Right ventricle myocardium superior (tissue), 1 donor: ENCODE measurements at regions not wholly inside any gene's neighbourhood (a gene's known extent, or its start where the extent isn't known, plus 50 kb on each side); places are given as distances from the start of the nearest gene placed in this dataset.

Source experiments
- ATAC-seq: fragments of 200-7000 bp; cut with Tn5 transposase; one replicate; pipeline ENCODE4 v1.9.1; 2020; ENCODE audit warnings: mild to moderate bottlenecking; ENCODE audit not compliant: poor library complexity
- DNase-seq: peaks from one replicate; pipeline ENCODE4 v3.0.0-alpha.2; 2020
- intact Hi-C: fragments of 100-400 bp; cut with DNase I; formaldehyde crosslinking; loops from one replicate; pipeline ENCODE4 v1.11.2; 2022
- donor health status: DM: no; HTN: yes; CAD: no; lungs with severe emphysema.

DNA sequence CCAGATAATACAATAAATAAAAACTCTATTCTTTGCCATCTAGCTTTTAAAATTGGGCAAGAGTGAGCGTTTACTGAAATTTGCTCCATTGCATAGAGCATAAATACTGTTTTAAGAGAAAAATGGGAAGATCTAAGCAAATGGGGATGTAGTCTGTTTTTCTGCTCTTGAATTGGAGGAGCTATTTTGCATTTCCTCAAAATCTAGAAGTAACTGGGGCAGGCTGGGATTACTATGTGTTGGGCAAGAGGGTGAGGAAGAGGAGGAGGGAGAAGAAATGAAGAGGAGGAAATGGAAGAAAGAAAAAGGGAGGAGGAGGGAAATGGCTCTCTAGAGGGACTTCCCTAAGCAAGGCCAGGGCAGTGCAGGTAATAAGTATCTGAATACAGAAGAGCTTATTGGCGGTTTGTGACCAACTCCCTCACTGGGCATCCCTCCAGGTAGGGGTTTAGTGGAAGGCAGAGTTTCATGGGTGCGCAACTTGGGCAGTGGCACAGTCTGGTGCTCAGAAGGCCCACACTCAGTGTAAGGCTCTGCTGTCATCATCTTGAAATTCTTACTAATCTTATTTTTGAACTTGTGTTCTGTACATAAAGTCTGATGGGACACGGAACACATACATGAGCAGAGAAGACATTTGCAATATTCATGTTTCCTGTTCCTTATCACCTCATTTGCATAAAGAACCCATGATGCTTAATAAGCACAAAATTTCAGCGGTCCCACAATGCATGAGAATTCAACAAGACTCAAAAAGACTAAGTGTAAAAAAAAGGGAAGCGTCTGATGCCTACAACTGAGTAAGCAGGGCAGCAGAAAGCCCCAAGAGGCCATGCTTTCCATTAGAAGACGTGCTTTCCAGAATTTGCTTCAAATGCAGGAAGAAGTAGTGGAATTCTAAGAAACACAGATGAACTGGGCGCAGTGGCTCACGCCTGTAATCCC, 116.9 kb downstream of the EVX1 start:
- no peak for DNase-seq
- no peak for ATAC-seq
- intact Hi-C loops, result no loop called here

DNA sequence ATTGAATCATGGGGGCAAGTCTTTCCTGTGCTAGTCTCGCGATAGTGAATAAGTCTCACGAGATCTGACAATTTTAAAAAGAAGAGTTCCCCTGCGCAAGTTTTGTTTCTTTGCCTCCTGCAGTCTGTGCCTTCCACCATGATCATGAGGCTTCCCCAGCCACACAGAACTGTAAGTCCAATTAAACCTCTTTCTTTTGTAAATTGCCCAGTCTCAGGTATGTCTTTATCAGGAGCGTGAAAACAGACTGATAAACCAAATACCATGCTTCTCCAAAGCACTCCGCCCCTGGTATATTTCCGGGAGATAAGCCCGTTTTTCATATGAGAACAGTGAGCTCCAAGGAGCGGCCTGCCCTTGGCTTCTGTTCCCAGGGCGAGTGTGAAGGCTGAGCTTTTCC, 118.9 kb downstream of the EVX1 start:
- DNase-seq (no peak), ATAC-seq (no peak)
- intact Hi-C loops, result no loop called here

DNA sequence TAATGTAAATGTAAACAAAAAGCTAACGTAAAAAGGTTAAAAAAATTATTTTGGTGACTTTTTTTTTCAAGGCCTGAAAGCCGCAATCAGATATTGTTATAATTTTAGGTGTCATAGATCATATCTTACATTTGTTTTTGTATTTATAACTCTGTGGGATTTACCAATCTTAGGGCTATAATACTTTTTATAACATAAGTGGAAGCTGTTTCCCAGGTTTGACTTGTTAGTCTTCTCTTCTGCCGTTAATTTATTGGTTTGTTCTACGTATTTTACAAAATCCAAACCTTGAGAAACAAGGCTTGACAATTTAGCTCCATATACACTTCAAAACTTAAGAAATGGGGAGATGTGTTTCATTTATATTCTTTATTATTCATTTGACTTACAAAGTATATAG, 119.4 kb downstream of the EVX1 start:
- ATAC-seq, result no peak
- intact Hi-C loops, result no loop called here
- DNase-seq, result no peak

DNA sequence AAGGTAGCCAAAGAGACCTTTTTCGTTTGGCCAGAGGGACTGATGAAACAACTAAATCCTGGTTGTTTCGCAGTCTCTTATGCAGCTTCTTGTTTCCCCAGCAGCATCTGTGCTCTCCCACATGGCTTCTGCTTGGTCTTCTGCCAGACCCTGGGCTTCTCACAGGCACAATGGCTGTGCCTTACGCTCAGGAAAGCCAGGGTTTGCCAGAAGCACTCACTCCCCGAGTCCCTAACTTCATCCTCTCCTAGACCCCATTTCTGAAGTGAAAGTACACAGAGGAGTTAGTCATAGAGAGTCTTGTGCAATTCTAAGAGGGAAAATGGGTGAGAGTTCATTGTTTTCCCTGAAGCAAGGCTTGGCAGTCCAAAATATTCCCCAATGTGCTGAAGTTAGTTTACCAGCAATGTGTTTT, 121.7 kb downstream of the EVX1 start:
- intact Hi-C loops, result no loop called here
- DNase-seq (peak; percentile 85), ATAC-seq (peak; percentile 94)

DNA sequence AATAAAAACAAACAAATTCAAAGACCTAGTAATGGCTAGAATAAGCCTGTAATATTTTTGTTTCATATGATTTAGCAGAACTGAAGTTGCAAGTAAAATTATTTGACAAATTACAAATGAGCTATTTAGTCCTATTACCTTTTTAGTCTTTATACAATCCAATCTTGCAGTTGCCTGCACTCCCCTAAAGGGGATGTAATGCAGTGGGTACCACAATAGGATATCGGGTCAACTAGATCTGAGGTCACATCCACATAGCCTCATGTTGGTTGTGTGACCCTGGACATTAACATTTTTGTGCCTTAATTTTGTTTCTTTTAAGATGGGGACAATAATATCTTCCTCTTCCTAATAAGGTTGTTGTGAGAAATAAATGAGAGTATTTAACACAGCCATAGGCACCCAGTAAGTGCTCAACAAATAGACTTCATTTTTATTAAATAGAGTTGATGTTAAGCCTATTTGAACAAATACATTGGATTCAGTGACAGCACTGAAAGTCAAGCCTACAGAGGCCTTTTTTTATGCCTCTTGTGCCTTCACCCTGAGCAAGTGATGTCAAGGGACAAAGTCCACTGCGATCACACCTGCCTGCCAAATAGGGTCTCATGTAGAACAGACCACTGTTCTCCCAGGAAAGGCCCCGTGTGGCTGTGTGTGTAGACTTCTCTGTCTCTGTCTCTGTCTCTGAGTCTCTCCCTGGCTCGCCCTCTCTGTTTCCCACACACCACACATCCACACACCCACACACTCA, 124.8 kb downstream of the EVX1 start:
- no peak for ATAC-seq
- intact Hi-C loops, result no loop called here
- DNase-seq, result no peak

DNA sequence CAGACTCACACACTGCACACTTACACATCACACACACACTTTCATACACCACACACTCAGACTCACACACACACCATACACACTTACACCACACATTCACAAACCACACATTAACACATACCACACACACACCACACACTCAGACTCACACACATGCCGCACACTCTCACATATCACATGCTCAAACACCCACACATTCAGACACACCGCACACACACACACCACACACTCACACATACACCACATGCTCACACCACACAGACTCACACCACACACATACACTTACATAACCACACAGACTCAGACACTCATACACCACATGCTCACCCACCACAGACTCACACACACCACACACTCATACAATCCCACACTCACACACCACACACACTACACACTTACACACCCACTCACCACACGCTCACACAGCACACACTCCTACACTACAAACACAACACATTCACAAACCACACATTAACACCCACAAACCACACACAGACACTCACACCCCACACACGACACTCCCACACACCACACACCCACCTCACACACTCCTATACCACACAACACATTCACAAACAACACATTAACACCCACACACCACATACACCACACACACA, 125.4 kb downstream of the EVX1 start:
- ATAC-seq (no peak), DNase-seq (no peak)
- intact Hi-C loops, result no loop called here

DNA sequence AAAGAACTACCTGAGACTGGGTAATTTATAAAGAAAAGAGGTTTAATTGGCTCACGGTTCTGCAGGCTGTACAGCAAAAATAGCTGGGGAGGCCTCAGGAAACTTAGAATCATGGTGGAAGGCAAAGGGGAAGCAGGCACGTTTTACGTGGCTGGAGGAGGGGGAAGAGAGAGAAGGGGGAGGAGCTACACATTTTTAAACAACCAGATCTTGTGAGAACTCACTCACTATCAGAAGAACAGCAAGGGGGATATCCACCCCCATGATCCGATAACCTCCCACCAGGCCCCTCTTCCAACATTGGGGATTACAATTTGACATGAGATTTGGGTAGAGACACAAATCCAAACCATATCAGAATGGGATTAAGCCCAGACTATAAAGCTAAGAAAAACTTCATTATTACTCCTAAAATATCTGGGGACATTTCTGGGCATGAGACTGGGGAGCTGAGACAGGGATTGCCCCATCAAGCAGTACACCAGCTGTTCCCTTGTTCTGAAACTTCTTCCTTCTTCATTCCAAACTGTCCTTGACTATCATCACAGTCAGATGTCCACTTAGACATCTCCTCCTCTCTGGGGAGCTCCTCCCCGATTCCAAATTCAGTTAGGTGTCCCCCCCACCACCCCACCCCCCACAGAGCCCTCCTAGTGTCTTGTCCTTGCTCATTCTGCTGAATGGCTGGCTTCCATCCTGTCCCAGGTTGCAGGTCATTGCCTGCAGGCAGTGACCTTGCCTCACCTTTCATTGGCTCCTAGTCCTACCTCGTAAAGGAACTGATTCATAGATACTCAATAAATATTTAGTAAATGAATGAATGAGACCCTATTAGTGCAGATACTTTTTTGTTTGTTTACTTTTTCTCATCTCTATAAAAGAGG, 132.6 kb downstream of the EVX1 start:
- peak; percentile 80 for ATAC-seq
- no peak for DNase-seq
- intact Hi-C loops, result no loop called here

DNA sequence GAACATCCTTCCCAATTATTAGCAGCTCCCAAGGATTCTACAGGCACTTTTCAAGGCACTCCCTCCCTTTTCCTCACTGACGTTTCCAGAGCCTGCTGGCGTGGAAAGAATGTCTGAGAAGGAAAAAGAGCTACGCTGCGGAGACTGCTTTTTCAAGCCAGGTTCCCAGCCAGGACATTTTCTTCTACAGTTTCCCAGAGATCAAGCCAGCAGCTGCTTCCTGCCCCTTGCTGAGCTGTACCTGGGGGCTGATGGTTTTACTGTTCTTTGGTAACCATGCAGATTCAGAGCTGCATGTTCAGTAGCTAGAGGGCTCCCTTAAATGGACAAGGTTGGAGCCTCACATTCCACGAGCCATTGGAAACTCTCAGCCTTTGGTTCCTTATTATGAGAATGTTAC, 133.4 kb downstream of the EVX1 start:
- intact Hi-C loops, result no loop called here
- DNase-seq (no peak), ATAC-seq (peak; percentile 60)

DNA sequence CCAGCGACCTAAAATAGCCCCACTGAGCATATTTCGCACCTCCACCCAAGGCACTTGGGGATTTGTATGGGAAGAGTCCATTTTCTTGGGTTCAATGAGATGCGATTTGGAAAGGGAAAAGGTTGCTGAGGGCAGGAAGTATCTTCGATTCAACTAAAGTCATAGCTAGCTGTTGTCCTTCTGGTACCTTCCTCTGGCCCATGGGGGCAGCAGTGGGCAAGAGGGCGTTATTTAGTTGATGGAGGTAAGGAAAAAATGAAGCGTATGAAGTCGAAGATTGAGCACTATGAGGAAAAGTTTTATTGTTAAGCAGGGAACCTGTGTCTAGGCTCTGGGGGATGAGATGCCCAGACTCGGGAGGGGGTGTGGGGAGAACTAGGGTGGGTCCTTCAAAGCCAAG, 135.4 kb downstream of the EVX1 start:
- intact Hi-C loops, result no loop called here
- ATAC-seq, result no peak
- no peak for DNase-seq

DNA sequence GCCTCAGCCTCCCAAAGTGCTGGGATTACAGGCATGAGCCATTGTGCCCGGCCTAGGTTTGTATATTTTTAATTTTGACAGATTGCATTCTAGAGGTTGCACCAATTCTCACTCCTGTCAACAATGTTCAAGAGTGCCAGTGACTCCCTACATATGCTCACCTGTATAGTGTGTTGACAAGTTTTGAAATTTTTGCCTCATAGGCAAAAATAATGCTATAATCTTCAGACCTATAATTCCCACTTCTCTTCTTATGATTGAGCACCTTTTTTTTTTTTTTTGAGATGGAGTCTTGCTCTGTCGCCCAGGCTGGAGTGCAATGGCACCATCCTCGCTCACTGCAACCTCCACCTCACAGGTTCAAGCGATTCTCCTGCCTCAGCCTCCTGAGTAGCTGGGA, 139.7 kb downstream of the EVX1 start:
- ATAC-seq (no peak), DNase-seq (no peak)
- intact Hi-C loops, result no loop called here

DNA sequence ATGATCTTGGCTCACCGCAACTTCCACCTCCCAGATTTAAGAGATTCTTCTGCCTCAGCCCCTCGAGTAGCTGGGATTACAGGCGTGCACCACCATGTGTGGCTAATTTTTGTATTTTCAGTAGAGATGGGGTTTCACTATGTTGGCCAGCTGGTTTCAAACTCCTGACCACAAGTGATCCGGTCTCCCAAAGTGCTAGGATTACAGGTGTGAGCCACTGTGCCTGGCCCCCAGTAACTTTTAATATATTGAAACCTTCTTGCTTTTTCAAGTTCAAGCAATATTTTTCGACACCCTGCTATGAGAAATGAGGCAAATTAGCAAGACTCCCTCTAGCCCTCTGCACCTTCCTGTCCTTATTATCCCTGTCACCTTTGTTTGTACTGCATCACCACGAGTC, 144.0 kb downstream of the EVX1 start:
- intact Hi-C loops, result no loop called here
- DNase-seq, result no peak
- ATAC-seq, result no peak

DNA sequence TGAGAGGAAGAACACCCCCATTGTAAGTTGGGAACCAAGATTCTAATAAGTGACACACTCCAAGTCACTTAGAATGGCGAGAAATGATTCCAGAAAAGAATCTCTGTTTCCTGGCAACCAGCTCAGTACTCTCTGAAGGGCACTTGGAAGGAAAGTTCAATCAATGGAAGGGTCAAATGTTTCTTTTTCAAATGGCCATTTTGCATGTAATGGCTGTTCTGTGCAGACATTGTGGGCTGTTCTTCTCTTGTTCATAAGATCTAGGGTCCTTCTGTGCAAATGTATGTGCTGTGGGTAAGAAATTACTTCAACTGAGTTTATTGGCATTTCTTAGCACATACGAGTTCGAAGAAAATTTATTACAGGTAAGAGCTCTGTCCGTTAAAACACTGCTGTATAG, 145.3 kb downstream of the EVX1 start:
- ATAC-seq (no peak), DNase-seq (no peak)
- intact Hi-C loops, result no loop called here

DNA sequence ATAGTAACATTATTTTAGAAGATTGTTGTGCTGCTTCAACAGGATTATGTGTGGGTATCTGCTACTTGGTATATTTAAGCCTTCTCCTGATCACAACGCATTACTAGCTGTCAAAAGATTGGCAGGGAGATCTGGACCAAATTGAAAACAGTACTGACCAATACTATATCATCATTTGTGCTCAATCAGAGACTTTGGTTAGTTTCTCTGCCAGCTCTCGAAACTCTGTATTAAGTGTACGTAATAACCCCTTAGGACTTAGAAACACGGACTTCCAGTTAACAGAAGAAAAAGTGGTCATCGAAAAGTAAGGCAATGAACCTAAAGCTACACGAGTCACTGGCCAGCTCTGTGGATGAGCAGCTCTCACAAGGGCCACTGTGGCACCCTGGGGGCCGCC, 146.0 kb downstream of the EVX1 start:
- intact Hi-C loops, result no loop called here
- ATAC-seq (no peak), DNase-seq (no peak)

DNA sequence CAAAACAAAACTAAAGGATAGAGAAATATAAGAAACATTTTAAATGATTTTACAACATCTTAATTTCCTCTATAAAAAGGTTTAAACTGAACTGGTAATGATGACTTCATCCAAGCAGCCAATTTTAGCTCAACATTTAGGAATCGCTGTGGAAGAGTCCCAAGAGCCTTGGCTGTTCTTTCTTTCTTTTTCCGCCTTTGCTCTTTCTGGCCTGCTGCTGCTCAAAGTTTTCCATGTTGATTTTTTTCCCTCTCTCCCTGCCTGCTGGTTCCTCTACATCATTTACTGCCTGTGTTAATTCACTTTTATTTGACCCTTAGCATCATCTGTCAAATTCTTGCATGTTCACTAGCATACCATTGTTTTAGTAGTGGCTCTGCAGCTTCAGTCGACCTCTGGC, 146.9 kb downstream of the EVX1 start:
- intact Hi-C loops, result no loop called here
- DNase-seq (no peak), ATAC-seq (peak; percentile 75)

DNA sequence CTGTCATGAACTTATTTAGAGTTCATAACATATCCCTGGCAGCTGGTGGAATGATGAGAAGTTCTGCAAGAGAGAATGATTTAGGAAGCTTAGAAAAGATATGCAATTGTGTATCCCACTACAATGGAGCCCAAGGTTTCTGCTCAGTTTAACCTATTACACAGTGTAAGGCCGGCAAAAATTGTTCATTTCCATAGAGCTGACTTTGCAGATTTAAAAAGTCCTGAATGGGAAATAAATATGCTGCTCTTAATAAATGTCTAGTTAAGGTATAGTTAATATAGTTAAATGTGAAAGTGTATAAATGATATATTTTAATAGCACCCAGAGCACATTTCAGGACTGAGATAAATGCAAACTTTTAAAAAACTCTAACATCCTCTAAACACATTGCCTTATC, 149.9 kb downstream of the EVX1 start:
- no peak for DNase-seq
- intact Hi-C loops, result no loop called here
- no peak for ATAC-seq

DNA sequence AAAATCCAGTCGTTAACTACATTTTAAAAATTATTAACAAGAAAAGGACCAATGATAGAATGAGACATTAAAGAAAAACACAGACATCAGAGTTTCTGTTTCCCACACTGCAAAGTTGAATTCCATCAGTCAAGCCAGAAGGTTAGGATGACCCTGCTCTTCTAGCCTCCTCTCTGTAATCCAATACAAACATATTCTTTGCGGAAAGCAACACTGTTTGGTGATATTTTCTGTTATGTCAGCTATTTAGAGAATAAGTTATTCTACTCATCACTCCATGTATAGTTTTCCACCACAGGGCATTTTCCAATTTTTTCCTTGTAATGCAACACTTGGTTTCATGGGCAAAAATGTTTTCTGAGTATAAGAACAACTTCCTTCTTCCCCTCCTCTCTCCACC, 152.3 kb downstream of the EVX1 start:
- DNase-seq (no peak), ATAC-seq (no peak)
- intact Hi-C loops, result no loop called here

DNA sequence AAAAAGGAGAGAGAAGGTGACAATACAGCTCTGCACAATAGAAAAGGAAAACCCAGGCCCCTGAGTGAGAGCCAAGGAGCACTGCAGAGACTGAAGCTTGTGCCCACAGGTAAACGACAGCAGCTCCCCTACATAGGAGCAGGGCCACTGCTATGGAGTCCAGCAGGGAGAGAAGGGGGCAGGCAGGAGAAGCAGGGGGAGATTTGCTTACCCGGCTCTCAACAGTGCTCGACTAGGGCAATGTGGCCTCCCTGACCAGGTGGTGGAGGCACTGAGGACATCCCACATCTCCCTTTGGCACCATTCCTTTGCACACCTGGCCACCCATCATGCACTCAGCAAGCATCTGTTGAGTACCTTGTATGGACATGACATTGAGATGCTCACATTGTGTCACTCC, 153.0 kb downstream of the EVX1 start:
- ATAC-seq, result no peak
- no peak for DNase-seq
- intact Hi-C loops, result no loop called here

DNA sequence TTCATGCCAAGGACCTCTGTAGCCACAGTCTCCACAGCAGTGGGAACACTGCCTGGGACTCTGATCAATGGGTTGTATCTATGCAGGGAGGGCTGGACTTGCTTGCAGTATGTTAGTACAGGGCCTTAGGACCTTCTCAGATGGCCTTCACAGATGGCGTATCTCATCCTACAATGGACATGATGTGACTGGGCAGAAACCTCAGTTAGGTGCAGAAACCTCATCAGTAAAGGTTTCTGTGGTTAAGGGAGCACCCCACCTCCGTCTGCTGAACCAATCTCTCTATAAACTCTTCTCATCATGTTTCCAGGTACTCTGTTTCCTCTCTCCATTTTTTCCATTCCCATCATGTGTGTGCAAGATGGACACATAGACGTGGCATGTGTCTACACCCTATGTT, 154.9 kb downstream of the EVX1 start:
- intact Hi-C loops, result no loop called here
- ATAC-seq (no peak), DNase-seq (no peak)

DNA sequence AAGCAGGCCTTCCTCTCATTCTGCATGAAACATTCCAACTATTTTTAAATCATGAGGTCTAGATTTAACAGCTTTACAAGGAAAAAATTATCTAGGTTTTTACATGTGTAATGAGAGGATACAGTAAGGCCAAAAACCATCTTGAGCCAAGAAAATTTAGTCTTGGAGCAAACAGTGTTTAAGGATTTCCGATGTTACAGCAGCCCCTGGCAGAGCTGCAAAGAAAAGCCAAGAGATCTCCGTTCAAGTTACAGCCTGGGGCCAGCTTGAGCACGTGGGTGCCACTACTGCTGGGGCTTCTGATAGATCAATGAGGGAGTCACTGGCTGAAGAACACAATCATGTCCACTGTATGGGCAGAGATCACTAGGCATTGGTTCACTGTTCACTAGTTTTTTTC, 156.2 kb downstream of the EVX1 start:
- intact Hi-C loops, result no loop called here
- ATAC-seq, result no peak
- no peak for DNase-seq
